CD14-positive monocyte (primary cell): ENCODE measurements at regions not wholly inside any gene's neighbourhood (a gene's known extent, or its start where the extent isn't known, plus 50 kb on each side); places are given as distances from the start of the nearest gene placed in this dataset.

ENCODE experiments used
- DNase-seq, 3 donors: peaks; one replicate each; pipeline ENCODE4 v3.0.0-alpha.2; 2011 to 2022
- H2AFZ ChIP-seq: 2 replicates; pipeline ENCODE4 v1.6.0; 2012; ENCODE audit warnings: mild to moderate bottlenecking, low read depth, low read length, inconsistent platforms; ENCODE audit not compliant: insufficient read depth, poor library complexity, severe bottlenecking
- H3K27ac ChIP-seq, 2 donors: 1 replicate in 1 of 2; 2 replicates in 1 of 2; pipeline ENCODE4 v1.5.1; 2012 to 2013; ENCODE audit warnings: low read length in 2 of 2, control low read depth in 1 of 2, inconsistent platforms in 1 of 2, low read depth in 1 of 2, mild to moderate bottlenecking in 1 of 2
- H3K27me3 ChIP-seq, 2 donors: one replicate each; pipeline versions ENCODE4 v1.6.0 to v1.6.1; 2011 to 2013; ENCODE audit warnings: low read length in 2 of 2; ENCODE audit not compliant: control insufficient read depth in 2 of 2, insufficient read depth in 2 of 2
- H3K36me3 ChIP-seq, 2 donors: replicated peaks in 1 of 2; 1 replicate in 1 of 2; 2 replicates in 1 of 2; pipeline versions ENCODE4 v1.5.1 to v1.6.1; 2012 to 2013; ENCODE audit warnings: low read length in 2 of 2, control low read depth in 1 of 2, inconsistent platforms in 1 of 2, mild to moderate bottlenecking in 1 of 2; ENCODE audit not compliant: insufficient read depth in 2 of 2, control insufficient read depth in 1 of 2
- H3K4me1 ChIP-seq, 2 donors: 1 replicate in 1 of 2; 2 replicates in 1 of 2; pipeline versions ENCODE4 v1.5.1 to v1.6.1; 2012 to 2013; ENCODE audit warnings: low read length in 2 of 2, control low read depth in 1 of 2, inconsistent platforms in 1 of 2, mild to moderate bottlenecking in 1 of 2, moderate library complexity in 1 of 2; ENCODE audit not compliant: insufficient read depth in 2 of 2, control insufficient read depth in 1 of 2
- H3K4me2 ChIP-seq: replicated peaks from 2 replicates; pipeline ENCODE3; 2012; ENCODE audit warnings: low read length, moderate library complexity, mild to moderate bottlenecking; ENCODE audit not compliant: poor library complexity, severe bottlenecking; ENCODE audit errors: extremely low read depth
- H3K4me3 ChIP-seq, 3 experiments: fragments of 200-600 bp in 1 of 3; sonication (generic) in 1 of 3; replicated peaks in 1 of 3; 1 replicate in 2 of 3; 2 replicates in 1 of 3; pipeline ENCODE4 v1.5.1; 2011 to 2013; ENCODE audit warnings: low read length in 3 of 3, mild to moderate bottlenecking in 3 of 3, control low read depth in 2 of 3, low read depth in 2 of 3, inconsistent platforms in 1 of 3, moderate library complexity in 1 of 3
- H3K79me2 ChIP-seq: 2 replicates; pipeline ENCODE4 v1.6.0; 2012; ENCODE audit warnings: mild to moderate bottlenecking, control low read depth, inconsistent platforms, low read length, moderate library complexity; ENCODE audit not compliant: insufficient read depth
- H3K9ac ChIP-seq: 2 replicates; pipeline ENCODE4 v1.6.0; 2017; ENCODE audit warnings: low read length, mild to moderate bottlenecking; ENCODE audit not compliant: insufficient read depth, poor library complexity, severe bottlenecking
- H3K9me3 ChIP-seq, 2 donors: replicated peaks in 1 of 2; 1 replicate in 1 of 2; 2 replicates in 1 of 2; pipeline versions ENCODE4 v1.5.1 to v1.6.1; 2012 to 2013; ENCODE audit warnings: low read length in 2 of 2, control low read depth in 1 of 2; ENCODE audit not compliant: control insufficient read depth in 1 of 2, insufficient read depth in 1 of 2
- H4K20me1 ChIP-seq: 2 replicates; pipeline ENCODE4 v1.6.0; 2012; ENCODE audit warnings: mild to moderate bottlenecking, low read length, control low read depth, moderate library complexity; ENCODE audit not compliant: insufficient read depth
- H3K27ac Mint-ChIP-seq, 7 donors: one replicate each; pipeline ENCODE4 v1.8.0; 2020; ENCODE audit warnings: mild to moderate bottlenecking in 7 of 7, mixed read lengths in 7 of 7, moderate library complexity in 6 of 7, inconsistent platforms in 2 of 7
- H3K27me3 Mint-ChIP-seq, 3 donors: one replicate each; pipeline ENCODE4 v1.8.0; 2021 to 2022; ENCODE audit warnings: low read depth in 3 of 3, mild to moderate bottlenecking in 3 of 3, mixed read lengths in 3 of 3, moderate library complexity in 3 of 3, inconsistent platforms in 1 of 3
- H3K36me3 Mint-ChIP-seq, 2 donors: one replicate each; pipeline ENCODE4 v1.8.0; 2020; ENCODE audit warnings: mixed read lengths in 2 of 2, inconsistent platforms in 1 of 2, mild to moderate bottlenecking in 1 of 2
- H3K4me1 Mint-ChIP-seq: one replicate; pipeline ENCODE4 v1.8.0; 2020; ENCODE audit warnings: mild to moderate bottlenecking, mixed read lengths
- H3K4me3 Mint-ChIP-seq, 2 donors: one replicate each; pipeline ENCODE4 v1.8.0; 2020; ENCODE audit warnings: mild to moderate bottlenecking in 2 of 2, mixed read lengths in 2 of 2, moderate library complexity in 1 of 2
- H3K9me3 Mint-ChIP-seq, 7 donors: one replicate each; pipeline ENCODE4 v1.8.0; 2020 to 2022; ENCODE audit warnings: mixed read lengths in 7 of 7, mild to moderate bottlenecking in 6 of 7, moderate library complexity in 6 of 7, inconsistent platforms in 2 of 7
- WGBS: methylation state at CpG from one replicate; pipeline ENCODE4 v1.1.5; 2013; ENCODE audit warnings: missing lambda C conversion rate; ENCODE audit not compliant: insufficient coverage; 5-methylcytosine and 5-hydroxymethylcytosine counted together
- intact Hi-C, 2 donors: fragments of 100-400 bp; cut with micrococcal nuclease; formaldehyde crosslinking; loops; one replicate each; pipeline versions ENCODE4 v1.15.0 to v1.15.1; 2023
- TF ChIP-seq, protein P1 (sequence below): fragments of 200-600 bp; IDR thresholded peaks from one replicate; pipeline ENCODE4 v1.8.0; 2022; ENCODE audit warnings: antibody characterized with exemption, mild to moderate bottlenecking

DNA sequence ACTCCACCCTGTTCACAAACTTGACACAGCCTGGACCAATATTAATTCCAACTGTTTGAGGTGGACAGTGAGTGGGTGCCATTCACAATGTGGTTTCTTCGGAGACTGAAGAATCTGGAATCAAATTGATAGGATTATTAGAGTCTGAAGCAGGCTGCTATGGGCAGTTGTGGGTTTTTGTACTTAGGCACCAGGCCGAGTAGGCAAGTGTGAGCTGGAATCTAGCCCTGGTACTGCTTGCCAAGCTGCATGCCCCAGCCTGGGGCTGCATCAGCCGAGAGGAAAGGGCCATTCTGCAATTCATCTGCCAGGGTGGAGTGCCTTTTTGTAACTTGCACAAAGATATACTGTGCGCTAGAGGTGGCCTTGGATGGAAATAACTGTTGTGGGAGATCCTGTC is 654.7 kb upstream of the FANCL start:
- Histone ChIP-seq H2AFZ (no peak overlapping the region), H3K79me2 (no peaks in the 10 kb centered on the region), H3K4me3 (no peak overlapping the region), H4K20me1 (no peaks in the 10 kb centered on the region), H3K9ac (no peak overlapping the region), H3K36me3 (no peaks in the 10 kb centered on the region), H3K9me3 (no peaks in the 10 kb centered on the region), H3K4me2 (no peak overlapping the region), H3K27me3 (no peaks in the 10 kb centered on the region), H3K27ac (no peak overlapping the region), H3K4me1 (peaks cover 3 to 6% of the 10 kb centered on the region in 2 donors)
- WGBS, result 82% methylated on average over 3 of the region's 4 CpGs
- Mint-ChIP-seq H3K4me3 (no peak overlapping the region), H3K9me3 (peaks cover 0 to 1% (median 0%) of the 10 kb centered on the region in 7 donors), H3K4me1 (peaks cover 15% of the 10 kb centered on the region), H3K27ac (no peak overlapping the region), H3K27me3 (peaks cover 0 to 2% (median 2%) of the 10 kb centered on the region in 3 donors), H3K36me3 (no peaks in the 10 kb centered on the region)
- DNase-seq, result no peak
- intact Hi-C loops, result no loop called here
- TF ChIP-seq, protein P1, sequence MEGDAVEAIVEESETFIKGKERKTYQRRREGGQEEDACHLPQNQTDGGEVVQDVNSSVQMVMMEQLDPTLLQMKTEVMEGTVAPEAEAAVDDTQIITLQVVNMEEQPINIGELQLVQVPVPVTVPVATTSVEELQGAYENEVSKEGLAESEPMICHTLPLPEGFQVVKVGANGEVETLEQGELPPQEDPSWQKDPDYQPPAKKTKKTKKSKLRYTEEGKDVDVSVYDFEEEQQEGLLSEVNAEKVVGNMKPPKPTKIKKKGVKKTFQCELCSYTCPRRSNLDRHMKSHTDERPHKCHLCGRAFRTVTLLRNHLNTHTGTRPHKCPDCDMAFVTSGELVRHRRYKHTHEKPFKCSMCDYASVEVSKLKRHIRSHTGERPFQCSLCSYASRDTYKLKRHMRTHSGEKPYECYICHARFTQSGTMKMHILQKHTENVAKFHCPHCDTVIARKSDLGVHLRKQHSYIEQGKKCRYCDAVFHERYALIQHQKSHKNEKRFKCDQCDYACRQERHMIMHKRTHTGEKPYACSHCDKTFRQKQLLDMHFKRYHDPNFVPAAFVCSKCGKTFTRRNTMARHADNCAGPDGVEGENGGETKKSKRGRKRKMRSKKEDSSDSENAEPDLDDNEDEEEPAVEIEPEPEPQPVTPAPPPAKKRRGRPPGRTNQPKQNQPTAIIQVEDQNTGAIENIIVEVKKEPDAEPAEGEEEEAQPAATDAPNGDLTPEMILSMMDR, result no peak

DNA sequence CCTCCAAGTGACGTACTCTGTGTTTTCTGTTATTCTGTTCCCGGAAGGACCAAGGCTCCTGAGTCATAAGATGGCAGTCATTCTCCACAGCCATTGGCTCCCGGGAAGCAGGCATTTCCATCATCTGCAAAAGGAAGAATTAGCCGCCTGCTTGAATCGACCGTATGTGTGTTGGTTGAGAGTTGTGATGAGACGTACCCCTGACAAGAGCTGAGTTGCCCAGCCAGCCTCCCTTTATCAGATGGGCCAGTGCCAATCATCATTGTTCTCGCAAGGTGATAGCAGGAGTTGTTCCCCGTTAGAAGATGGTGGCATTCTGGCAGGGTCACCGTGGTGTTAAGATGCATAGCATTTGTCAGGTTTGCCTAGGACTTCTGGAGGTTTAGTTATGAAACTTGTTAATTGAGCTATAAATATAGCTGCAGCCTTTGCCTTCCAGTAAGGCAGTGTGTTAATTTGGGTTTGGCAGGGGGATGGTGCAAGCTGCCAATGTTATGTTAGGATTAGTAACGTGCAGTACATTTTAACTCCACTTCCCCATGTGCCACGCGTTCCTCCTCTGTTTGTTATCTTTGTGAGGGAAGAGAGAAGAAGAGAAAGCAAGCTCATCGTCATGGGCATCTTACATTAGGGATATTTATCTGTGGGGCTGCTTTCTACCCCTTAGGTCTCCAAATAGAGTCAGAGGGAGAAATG is 652.7 kb upstream of the FANCL start:
- Mint-ChIP-seq H3K4me3 (no peak overlapping the region), H3K9me3 (peaks cover 0 to 1% (median 0%) of the 10 kb centered on the region in 7 donors), H3K4me1 (peaks cover 3% of the 10 kb centered on the region), H3K27ac (no peak overlapping the region), H3K36me3 (no peaks in the 10 kb centered on the region), H3K27me3 (peaks cover 0 to 2% (median 0%) of the 10 kb centered on the region in 3 donors)
- DNase-seq, result no peak
- Histone ChIP-seq H3K9me3 (no peaks in the 10 kb centered on the region), H3K9ac (no peak overlapping the region), H3K4me3 (no peak overlapping the region), H3K36me3 (no peaks in the 10 kb centered on the region), H3K79me2 (no peaks in the 10 kb centered on the region), H3K4me1 (no peaks in the 10 kb centered on the region), H2AFZ (no peak overlapping the region), H3K4me2 (no peak overlapping the region), H3K27ac (no peak overlapping the region), H3K27me3 (no peaks in the 10 kb centered on the region), H4K20me1 (no peaks in the 10 kb centered on the region)
- WGBS, result 97% methylated on average over 8 of the region's 14 CpGs
- intact Hi-C loops, result no loop called here
- TF ChIP-seq, protein P1, result no peak
